OCI-LY3 (cell line): ENCODE measurements at regions not wholly inside any gene's neighbourhood (a gene's known extent, or its start where the extent isn't known, plus 50 kb on each side); places are given as distances from the start of the nearest gene placed in this dataset.
"Not testable (repeated sequence)": the region's sequence is repeated elsewhere in the genome, so short reads cannot be mapped to it uniquely, and the experiment has no call there.

Source experiments
- H2AFZ ChIP-seq: fragments of 200-600, 300-600 bp; shearing (Covaris generic); 2 replicates; pipeline ENCODE4 v1.6.0; 2014; ENCODE audit warnings: antibody characterized with exemption, low read depth, low read length
- H3K27ac ChIP-seq: fragments of 200-600, 300-600 bp; sonication (generic); 2 replicates; pipeline ENCODE4 v1.5.1; 2014; ENCODE audit warnings: mild to moderate bottlenecking, low read length, moderate library complexity, mixed read lengths
- H3K27me3 ChIP-seq: fragments of 200-600, 300-600 bp; sonication (generic); 2 replicates; pipeline ENCODE4 v1.6.1; 2014; ENCODE audit warnings: low read depth, low read length, mixed read lengths
- H3K36me3 ChIP-seq: fragments of 200-600, 300-600 bp; sonication (generic); replicated peaks from 2 replicates; pipeline ENCODE3; 2014; ENCODE audit warnings: low read depth, low read length, mixed read lengths
- H3K4me1 ChIP-seq: fragments of 300-600, 200-600 bp; sonication (generic); 2 replicates; pipeline ENCODE4 v1.6.1; 2014; ENCODE audit warnings: low read length, mixed read lengths
- H3K4me2 ChIP-seq: fragments of 200-600, 300-600 bp; sonication (generic); 2 replicates; pipeline ENCODE4 v1.6.1; 2014; ENCODE audit warnings: low read length, mixed read lengths
- H3K4me3 ChIP-seq: fragments of 300-600, 200-600 bp; sonication (generic); 2 replicates; pipeline ENCODE4 v1.5.1; 2014; ENCODE audit warnings: antibody characterized with exemption, mild to moderate bottlenecking, low read length, moderate library complexity
- H3K79me2 ChIP-seq: fragments of 300-600, 200-600 bp; shearing (Covaris generic); 2 replicates; pipeline ENCODE4 v1.6.1; 2014; ENCODE audit warnings: mild to moderate bottlenecking, low read length, mixed read lengths
- H3K9ac ChIP-seq: fragments of 300-600, 200-600 bp; shearing (Covaris generic); 2 replicates; pipeline ENCODE4 v1.6.0; 2014; ENCODE audit warnings: mild to moderate bottlenecking, low read length, moderate library complexity
- H3K9me3 ChIP-seq: fragments of 200-600, 300-600 bp; shearing (Covaris generic); 2 replicates; pipeline ENCODE4 v1.6.1; 2014; ENCODE audit warnings: low read length, mixed read lengths; ENCODE audit not compliant: insufficient read depth
- H4K20me1 ChIP-seq: fragments of 200-600, 300-600 bp; sonication (generic); 2 replicates; pipeline ENCODE4 v1.6.1; 2016; ENCODE audit warnings: low read length, mixed read lengths; ENCODE audit not compliant: insufficient read depth
- EZH2phosphoT487 ChIP-seq: fragments of 200-600 bp; shearing (Covaris generic); IDR thresholded peaks from 2 replicates; pipeline ENCODE4 v1.6.1; 2018; ENCODE audit warnings: antibody characterized with exemption, mixed run types, low read depth
- TF ChIP-seq, protein P1 (sequence below): fragments of 200-600, 300-600 bp; sonication (generic); IDR thresholded peaks from 2 replicates; pipeline ENCODE4 v1.5.1; 2014; ENCODE audit warnings: antibody characterized with exemption, low read length, low read depth

DNA sequence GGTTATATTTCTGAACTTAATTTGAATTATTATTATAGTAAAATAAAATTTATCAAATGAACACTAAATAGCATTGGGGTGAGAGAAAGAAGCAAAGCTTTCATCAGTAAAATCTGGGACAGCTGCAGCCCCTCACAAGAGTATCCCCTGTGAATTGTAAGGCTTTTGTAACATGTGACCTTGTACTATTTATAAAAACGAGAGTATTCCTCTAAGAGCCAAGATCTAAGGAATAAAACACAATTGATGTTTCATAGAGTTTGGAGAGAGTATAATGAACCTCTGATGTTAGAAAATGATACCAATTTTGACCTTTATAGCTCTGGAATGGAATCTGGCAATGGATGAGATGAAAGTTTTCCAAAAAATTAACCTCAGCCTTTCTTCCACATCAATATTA lies 617.2 kb upstream of the ID4 start:
- Histone ChIP-seq H3K9me3 (no peaks in the 10 kb centered on the region), H3K9ac (no peak overlapping the region), H3K4me1 (no peaks in the 10 kb centered on the region), H3K36me3 (no peaks in the 10 kb centered on the region), H2AFZ (no peak overlapping the region), H3K27me3 (no peaks in the 10 kb centered on the region), H3K4me3 (no peak overlapping the region), H3K4me2 (no peak overlapping the region), H3K79me2 (no peaks in the 10 kb centered on the region), H3K27ac (no peak overlapping the region), H4K20me1 (no peaks in the 10 kb centered on the region)
- TF ChIP-seq EZH2phosphoT487, result no peak

DNA sequence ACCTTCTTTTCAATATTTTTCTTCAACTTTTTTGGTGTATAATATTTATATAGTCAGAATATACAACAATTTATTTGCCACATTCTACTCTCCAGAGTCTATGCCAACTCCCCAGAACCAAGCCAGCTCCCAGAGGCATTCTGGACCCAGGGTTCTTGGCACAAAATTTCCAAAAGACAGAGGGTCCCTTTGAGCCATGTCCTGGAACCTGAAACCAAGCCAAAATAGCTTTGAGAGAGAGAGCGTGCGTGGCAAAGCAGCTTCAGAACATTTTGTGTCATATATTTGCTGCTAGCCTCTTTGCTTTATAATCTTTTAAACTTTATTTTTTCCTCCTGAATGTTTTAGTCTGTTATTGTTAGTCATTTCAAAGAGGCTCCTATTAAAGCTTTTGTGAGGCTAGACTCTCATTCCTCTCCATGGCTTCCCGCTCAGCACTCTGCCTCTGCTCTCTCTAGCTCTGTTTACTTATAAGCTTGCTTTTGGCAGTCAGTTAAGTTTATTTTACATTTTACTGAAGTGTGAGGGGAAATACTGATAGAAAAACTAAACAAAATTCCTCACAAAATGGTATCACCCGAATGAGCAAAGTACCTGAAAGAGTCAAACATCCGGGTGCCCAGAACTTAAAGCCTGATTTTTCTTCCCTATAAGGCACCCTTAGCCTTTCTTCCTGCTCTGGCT lies 605.1 kb upstream of the ID4 start:
- no peak overlapping the region for H3K27ac ChIP-seq
- H4K20me1 ChIP-seq, result no peaks in the 10 kb centered on the region
- H3K36me3 ChIP-seq, result no peaks in the 10 kb centered on the region
- H3K9ac ChIP-seq, result no peak overlapping the region
- H3K27me3 ChIP-seq, result no peaks in the 10 kb centered on the region
- TF ChIP-seq, protein P1, sequence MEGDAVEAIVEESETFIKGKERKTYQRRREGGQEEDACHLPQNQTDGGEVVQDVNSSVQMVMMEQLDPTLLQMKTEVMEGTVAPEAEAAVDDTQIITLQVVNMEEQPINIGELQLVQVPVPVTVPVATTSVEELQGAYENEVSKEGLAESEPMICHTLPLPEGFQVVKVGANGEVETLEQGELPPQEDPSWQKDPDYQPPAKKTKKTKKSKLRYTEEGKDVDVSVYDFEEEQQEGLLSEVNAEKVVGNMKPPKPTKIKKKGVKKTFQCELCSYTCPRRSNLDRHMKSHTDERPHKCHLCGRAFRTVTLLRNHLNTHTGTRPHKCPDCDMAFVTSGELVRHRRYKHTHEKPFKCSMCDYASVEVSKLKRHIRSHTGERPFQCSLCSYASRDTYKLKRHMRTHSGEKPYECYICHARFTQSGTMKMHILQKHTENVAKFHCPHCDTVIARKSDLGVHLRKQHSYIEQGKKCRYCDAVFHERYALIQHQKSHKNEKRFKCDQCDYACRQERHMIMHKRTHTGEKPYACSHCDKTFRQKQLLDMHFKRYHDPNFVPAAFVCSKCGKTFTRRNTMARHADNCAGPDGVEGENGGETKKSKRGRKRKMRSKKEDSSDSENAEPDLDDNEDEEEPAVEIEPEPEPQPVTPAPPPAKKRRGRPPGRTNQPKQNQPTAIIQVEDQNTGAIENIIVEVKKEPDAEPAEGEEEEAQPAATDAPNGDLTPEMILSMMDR, result no peak
- TF ChIP-seq EZH2phosphoT487, result no peak
- H3K9me3 ChIP-seq, result no peaks in the 10 kb centered on the region
- H2AFZ ChIP-seq, result no peak overlapping the region
- no peak overlapping the region for H3K4me3 ChIP-seq
- H3K4me1 ChIP-seq, result no peaks in the 10 kb centered on the region
- H3K79me2 ChIP-seq, result no peaks in the 10 kb centered on the region
- no peak overlapping the region for H3K4me2 ChIP-seq

DNA sequence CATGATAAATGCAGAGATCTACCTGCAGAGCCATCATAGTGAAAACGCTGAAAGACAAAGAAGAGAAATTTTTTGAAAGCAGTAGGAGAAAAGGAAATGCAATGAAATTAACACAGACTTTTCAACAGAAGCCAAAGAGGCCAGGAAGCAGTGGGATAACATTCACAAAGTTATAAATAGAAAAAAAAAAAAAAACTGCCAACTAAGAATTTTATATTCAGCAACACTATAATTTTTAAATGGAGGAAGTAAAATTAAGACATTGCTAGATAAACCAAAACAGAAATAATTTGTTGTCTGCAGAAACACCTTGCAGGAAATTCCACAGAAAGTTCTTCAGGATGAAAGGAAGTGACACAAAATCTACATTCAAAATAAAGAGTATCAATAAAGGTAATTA lies 591.5 kb upstream of the ID4 start:
- Histone ChIP-seq H3K79me2 (no peaks in the 10 kb centered on the region), H3K36me3 (no peaks in the 10 kb centered on the region), H3K27me3 (no peaks in the 10 kb centered on the region), H3K4me3 (no peak overlapping the region), H3K9ac (no peak overlapping the region), H2AFZ (no peak overlapping the region), H4K20me1 (no peaks in the 10 kb centered on the region), H3K9me3 (no peaks in the 10 kb centered on the region), H3K4me2 (no peak overlapping the region), H3K27ac (no peak overlapping the region), H3K4me1 (no peaks in the 10 kb centered on the region)
- TF ChIP-seq EZH2phosphoT487, result no peak
- TF ChIP-seq, protein P1, result no peak

DNA sequence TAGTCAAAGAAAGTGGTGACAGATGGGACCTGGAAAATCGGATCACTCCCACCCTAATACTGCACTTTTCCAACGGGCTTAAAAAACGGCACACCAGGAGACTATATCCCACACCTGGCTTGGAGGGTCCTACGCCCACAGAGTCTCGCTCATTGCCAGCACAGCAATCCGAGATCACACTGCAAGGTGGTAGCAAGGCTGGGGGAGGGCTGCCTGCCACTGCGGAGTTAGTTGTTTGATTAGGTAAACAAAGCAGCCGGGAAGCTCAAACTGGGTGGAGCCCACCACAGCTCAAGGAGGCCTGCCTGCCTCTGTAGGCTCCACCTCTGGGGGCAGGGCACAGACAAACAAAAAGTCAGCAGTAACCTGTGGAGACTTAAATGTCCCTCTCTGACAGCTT lies 590.0 kb upstream of the ID4 start:
- H3K79me2 ChIP-seq, H3K4me2 ChIP-seq, H4K20me1 ChIP-seq, H3K4me3 ChIP-seq, H3K27me3 ChIP-seq, H3K9ac ChIP-seq, H3K9me3 ChIP-seq, H3K27ac ChIP-seq, H3K4me1 ChIP-seq, H2AFZ ChIP-seq, H3K36me3 ChIP-seq: not testable (repeated sequence)

DNA sequence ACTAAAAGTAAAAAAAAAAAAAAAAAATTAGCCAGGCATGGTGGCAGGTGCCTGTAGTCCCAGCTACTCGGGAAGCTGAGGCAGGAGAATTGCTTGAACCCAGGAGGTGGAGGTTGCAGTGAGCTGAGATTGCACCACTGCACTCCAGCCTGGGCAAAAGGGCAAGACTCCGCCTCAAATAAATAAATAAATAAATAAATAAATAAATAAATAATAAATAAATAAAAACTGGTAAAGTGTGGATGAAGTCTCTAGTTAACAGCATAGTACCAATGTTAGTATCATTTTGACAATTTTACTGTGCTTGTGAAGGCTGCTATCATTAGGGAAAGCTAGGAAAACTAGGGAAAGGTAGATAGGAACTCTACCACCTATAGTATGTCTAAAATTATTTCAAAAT lies 581.0 kb upstream of the ID4 start:
- H4K20me1 ChIP-seq, result not testable (repeated sequence)

More for the DNA sequence above, 581.0 kb upstream of the ID4 start:
- H2AFZ ChIP-seq, H3K36me3 ChIP-seq, H3K27ac ChIP-seq, H3K9ac ChIP-seq, H3K79me2 ChIP-seq, H3K4me3 ChIP-seq, H3K4me2 ChIP-seq, H3K9me3 ChIP-seq, H3K27me3 ChIP-seq, H3K4me1 ChIP-seq: not testable (repeated sequence)
